Activated CD8-positive, alpha-beta memory T cell treated with anti-CD3 and anti-CD28 coated beads for 48 hours (primary cell): ENCODE measurements at regions not wholly inside any gene's neighbourhood (a gene's known extent, or its start where the extent isn't known, plus 50 kb on each side); places are given as distances from the start of the nearest gene placed in this dataset.

Experiments
- DNase-seq, 3 experiments: peaks; one replicate each; pipeline ENCODE4 v3.0.0-alpha.2; 2020; ENCODE audit warnings: low read depth in 2 of 3, low spot score in 2 of 3

- no peak for DNase-seq
These were observed 141.5 kb upstream of the PDE10A start for GRCh38 chr6:165804331-165805066.

- DNase-seq = no peak
These were observed 137.3 kb upstream of the PDE10A start for GRCh38 chr6:165800337-165800736.

GRCh38 chr6:165799391-165800153 lies 136.5 kb upstream of the PDE10A start:
- DNase-seq = no peak

GRCh38 chr6:165798991-165799390 lies 135.9 kb upstream of the PDE10A start:
- DNase-seq = no peak

- DNase-seq = no peak
These were observed 131.1 kb upstream of the PDE10A start for GRCh38 chr6:165794179-165794601.

- DNase-seq = no peak
These were observed 130.3 kb upstream of the PDE10A start for GRCh38 chr6:165793287-165793825.

- DNase-seq = no peak
These were observed 128.9 kb upstream of the PDE10A start for GRCh38 chr6:165791876-165792437.

- DNase-seq = no peak
These were observed 128.3 kb upstream of the PDE10A start for GRCh38 chr6:165791306-165791705.

- DNase-seq = no peak
These were observed 119.8 kb upstream of the PDE10A start for GRCh38 chr6:165782812-165783211.

- DNase-seq = no peak
These were observed 119.1 kb upstream of the PDE10A start for GRCh38 chr6:165782134-165782533.

GRCh38 chr6:165777680-165778079 lies 114.6 kb upstream of the PDE10A start:
- no peak for DNase-seq

- no peak for DNase-seq
These were observed 113.7 kb upstream of the PDE10A start for GRCh38 chr6:165776691-165777090.

- DNase-seq = no peak
These were observed 112.7 kb upstream of the PDE10A start for GRCh38 chr6:165775721-165776120.

- no peak for DNase-seq
These were observed 112.0 kb upstream of the PDE10A start for GRCh38 chr6:165774903-165775601.

- no peak for DNase-seq
These were observed 107.5 kb upstream of the PDE10A start for GRCh38 chr6:165770397-165771082.

GRCh38 chr6:165769884-165770283 lies 106.8 kb upstream of the PDE10A start:
- no peak for DNase-seq

GRCh38 chr6:165769401-165769800 lies 106.4 kb upstream of the PDE10A start:
- DNase-seq = no peak

GRCh38 chr6:165768961-165769360 lies 105.9 kb upstream of the PDE10A start:
- no peak for DNase-seq

- no peak for DNase-seq
These were observed 104.2 kb upstream of the PDE10A start for GRCh38 chr6:165767228-165767627.

- DNase-seq = no peak
These were observed 103.4 kb upstream of the PDE10A start for GRCh38 chr6:165766457-165766856.

GRCh38 chr6:165766026-165766425 lies 103.0 kb upstream of the PDE10A start:
- no peak for DNase-seq
